ENCODE measurements at regions not wholly inside any gene's neighbourhood (a gene's known extent, or its start where the extent isn't known, plus 50 kb on each side); places are given as distances from the start of the nearest gene placed in this dataset.

DNA sequence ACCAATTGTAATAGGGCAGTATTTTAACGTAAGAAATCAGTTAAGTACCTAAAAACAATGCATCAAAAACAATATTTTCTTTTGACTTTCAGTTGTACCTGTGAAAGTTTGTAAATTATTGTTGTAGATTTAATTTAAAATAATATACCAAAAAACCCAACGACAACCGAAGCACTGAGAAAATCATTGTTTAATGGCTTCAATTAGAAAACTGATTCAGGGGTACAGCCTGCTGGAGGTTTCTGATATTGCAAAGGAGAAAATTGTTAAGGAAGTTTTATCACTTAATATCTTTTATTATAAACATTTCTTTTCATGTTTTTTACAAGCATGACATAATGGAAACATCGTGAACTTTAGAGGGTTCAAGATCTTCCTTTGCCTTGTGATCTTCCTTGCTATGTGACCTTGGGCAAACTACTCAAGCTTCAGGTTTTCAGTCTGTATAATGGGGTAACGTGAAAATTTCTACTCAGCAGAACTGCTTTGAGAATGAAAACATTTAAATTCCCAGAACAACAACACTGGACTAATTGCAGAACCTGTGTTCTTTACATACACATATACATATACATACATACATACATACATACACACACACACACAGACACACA is 76.3 kb upstream of the GLS start:
- H3K27me3 ChIP-seq: no peaks in the 10 kb centered on the region
- no peaks in the 10 kb centered on the region for H3K9me3 ChIP-seq
- no peak for TF ChIP-seq POLR2A (IDR thresholded peaks at IDR 0.05)
- TF ChIP-seq, protein P1, sequence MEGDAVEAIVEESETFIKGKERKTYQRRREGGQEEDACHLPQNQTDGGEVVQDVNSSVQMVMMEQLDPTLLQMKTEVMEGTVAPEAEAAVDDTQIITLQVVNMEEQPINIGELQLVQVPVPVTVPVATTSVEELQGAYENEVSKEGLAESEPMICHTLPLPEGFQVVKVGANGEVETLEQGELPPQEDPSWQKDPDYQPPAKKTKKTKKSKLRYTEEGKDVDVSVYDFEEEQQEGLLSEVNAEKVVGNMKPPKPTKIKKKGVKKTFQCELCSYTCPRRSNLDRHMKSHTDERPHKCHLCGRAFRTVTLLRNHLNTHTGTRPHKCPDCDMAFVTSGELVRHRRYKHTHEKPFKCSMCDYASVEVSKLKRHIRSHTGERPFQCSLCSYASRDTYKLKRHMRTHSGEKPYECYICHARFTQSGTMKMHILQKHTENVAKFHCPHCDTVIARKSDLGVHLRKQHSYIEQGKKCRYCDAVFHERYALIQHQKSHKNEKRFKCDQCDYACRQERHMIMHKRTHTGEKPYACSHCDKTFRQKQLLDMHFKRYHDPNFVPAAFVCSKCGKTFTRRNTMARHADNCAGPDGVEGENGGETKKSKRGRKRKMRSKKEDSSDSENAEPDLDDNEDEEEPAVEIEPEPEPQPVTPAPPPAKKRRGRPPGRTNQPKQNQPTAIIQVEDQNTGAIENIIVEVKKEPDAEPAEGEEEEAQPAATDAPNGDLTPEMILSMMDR (IDR thresholded peaks at IDR 0.05): peak; percentile 46 to 79 (median 70)
- no peak overlapping the region for H3K4me3 ChIP-seq
- no peak overlapping the region for H3K27ac ChIP-seq
- intact Hi-C loops (cut with DNase I): loop anchor here in 8 of 10 donors (1.0 to 10.0 kb wide), 10 partner anchors 23 to 719 kb away; no protein-coding TSS in a partner anchor
- 45 to 58% (median 48%) methylated on average over 5 of the region's 5 CpGs for WGBS, 4 donors
- peaks cover 0 to 4% (median 0%) of the 10 kb centered on the region in 12 donors for H3K4me1 ChIP-seq
- DNase-seq (no peak), ATAC-seq (no peak)
- H3K36me3 ChIP-seq: no peaks in the 10 kb centered on the region

DNA sequence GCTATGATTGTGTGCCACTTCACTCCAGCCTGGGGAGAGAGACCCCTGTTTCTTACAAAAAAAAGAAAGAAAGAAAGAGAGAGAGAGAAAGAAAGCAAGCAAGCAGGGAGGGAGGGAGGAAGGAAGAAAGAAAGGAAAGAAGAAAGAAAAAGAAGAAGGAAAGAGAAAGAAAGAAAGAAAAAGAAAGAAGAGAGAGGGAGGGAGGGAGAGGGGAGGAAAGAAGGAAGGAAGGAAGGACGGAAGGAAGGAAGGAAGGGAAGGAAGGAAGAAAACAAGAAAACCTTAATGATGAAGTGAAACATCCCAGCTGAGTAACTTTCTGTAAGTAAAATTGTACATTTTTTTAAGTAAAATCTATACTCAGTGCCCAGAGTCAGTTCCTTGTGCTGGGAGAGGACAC is 75.5 kb upstream of the GLS start:
- no peak overlapping the region for H3K4me3 ChIP-seq
- no peaks in the 10 kb centered on the region for H3K9me3 ChIP-seq
- H3K27me3 ChIP-seq: no peaks in the 10 kb centered on the region
- TF ChIP-seq, protein P1 (IDR thresholded peaks at IDR 0.05): no peak
- no peak for TF ChIP-seq POLR2A (IDR thresholded peaks at IDR 0.05)
- no peaks in the 10 kb centered on the region for H3K36me3 ChIP-seq
- intact Hi-C loops (cut with DNase I): loop anchor here in 8 of 10 donors (2.0 to 10.0 kb wide), 8 partner anchors 24 to 720 kb away; no protein-coding TSS in a partner anchor
- DNase-seq (no peak), ATAC-seq (no peak)
- H3K27ac ChIP-seq: no peak overlapping the region
- peaks cover 0 to 4% (median 0%) of the 10 kb centered on the region in 12 donors for H3K4me1 ChIP-seq
- 62 to 79% (median 68%) methylated on average over 1 of the region's 1 CpG for WGBS, 4 donors

DNA sequence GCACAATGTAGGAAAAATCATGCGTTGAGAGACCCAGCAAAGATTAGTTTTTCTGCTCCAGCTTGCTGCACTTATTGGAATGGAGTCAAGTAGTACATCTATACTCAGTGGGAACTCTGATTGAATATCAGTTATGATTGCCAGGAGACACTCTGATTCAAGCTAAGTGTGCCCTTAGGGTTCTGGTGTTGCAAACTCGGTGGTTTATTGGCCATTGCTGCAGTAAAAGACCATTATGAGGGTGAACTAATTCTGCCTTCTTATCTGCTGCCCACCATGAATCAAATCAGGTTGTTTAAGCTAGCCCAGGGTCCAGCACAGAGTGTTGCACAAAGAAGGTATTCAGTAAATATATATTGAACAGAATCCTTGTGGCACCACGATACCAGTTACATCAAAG is 74.8 kb upstream of the GLS start:
- H3K4me3 ChIP-seq: no peak overlapping the region
- intact Hi-C loops (cut with DNase I): loop anchor here in 8 of 10 donors (2.0 to 10.0 kb wide), 8 partner anchors 25 to 721 kb away; no protein-coding TSS in a partner anchor
- WGBS, 4 donors: 84 to 91% (median 85%) methylated on average over 3 of the region's 3 CpGs

DNA sequence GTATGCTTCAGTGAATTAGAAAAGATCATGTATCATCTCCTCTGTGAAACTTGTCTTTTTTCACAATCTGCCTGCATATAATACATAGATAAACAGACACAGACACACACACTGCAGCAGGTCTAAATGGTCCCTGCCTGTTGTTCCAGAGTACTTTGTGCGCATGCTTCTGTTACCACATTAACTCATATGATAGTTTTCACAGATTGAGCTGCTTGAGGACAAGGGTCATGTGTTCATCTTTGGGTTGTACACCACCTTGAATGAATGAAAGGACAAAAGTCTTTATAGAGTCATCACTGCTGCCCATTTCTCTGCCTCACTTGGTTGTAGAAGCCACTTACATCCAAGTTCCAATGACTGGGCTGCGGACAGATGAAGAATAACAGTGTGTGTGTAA is 72.7 kb upstream of the GLS start:
- WGBS, 4 donors: 96 to 100% (median 98%) methylated on average over 2 of the region's 2 CpGs
- no peak for ATAC-seq
- no peak for DNase-seq
- no peaks in the 10 kb centered on the region for H3K9me3 ChIP-seq
- H3K4me1 ChIP-seq: peaks cover 0 to 4% (median 0%) of the 10 kb centered on the region in 12 donors
- no peak for TF ChIP-seq POLR2A (IDR thresholded peaks at IDR 0.05)
- TF ChIP-seq, protein P1 (IDR thresholded peaks at IDR 0.05): no peak
- H3K36me3 ChIP-seq: no peaks in the 10 kb centered on the region
- H3K27me3 ChIP-seq: no peaks in the 10 kb centered on the region
- intact Hi-C loops (cut with DNase I): loop anchor here in 8 of 10 donors (5.0 to 10.0 kb wide), 7 partner anchors 283 to 723 kb away; no protein-coding TSS in a partner anchor
- H3K27ac ChIP-seq: no peak overlapping the region
- no peak overlapping the region for H3K4me3 ChIP-seq

More for the DNA sequence above, 74.8 kb upstream of the GLS start:
- no peak for ATAC-seq
- no peaks in the 10 kb centered on the region for H3K9me3 ChIP-seq
- TF ChIP-seq, protein P1 (IDR thresholded peaks at IDR 0.05): no peak
- no peak for TF ChIP-seq POLR2A (IDR thresholded peaks at IDR 0.05)
- DNase-seq: no peak
- no peak overlapping the region for H3K27ac ChIP-seq
- H3K4me1 ChIP-seq: peaks cover 0 to 4% (median 0%) of the 10 kb centered on the region in 12 donors
- no peaks in the 10 kb centered on the region for H3K27me3 ChIP-seq
- H3K36me3 ChIP-seq: no peaks in the 10 kb centered on the region
